ENCODE measurements at regions not wholly inside any gene's neighbourhood (a gene's known extent, or its start where the extent isn't known, plus 50 kb on each side); places are given as distances from the start of the nearest gene placed in this dataset.

GRCh38 chr9:99607842-99608448 is 213.7 kb upstream of the NR4A3 start:
- TF ChIP-seq CTCF (IDR thresholded peaks at IDR 0.05; ENCODE audit: borderline replicate concordance, extremely low read depth, low read length, poor library complexity, severe bottlenecking) (no peak), EZH2 (IDR thresholded peaks at IDR 0.05; ENCODE audit: borderline replicate concordance, low read depth, low read length, severe bottlenecking) (no peak)

Data from DND-41 (cell line).